GM21381 (cell line): ENCODE measurements at regions not wholly inside any gene's neighbourhood (a gene's known extent, or its start where the extent isn't known, plus 50 kb on each side); places are given as distances from the start of the nearest gene placed in this dataset.
"Not testable (repeated sequence)": the region's sequence is repeated elsewhere in the genome, so short reads cannot be mapped to it uniquely, and the experiment has no call there.

ENCODE experiments used
- ATAC-seq: cut with Tn5 transposase; IDR thresholded peaks from one replicate; pipeline ENCODE4 v1.9.1; 2021; ENCODE audit warnings: mild to moderate bottlenecking, moderate library complexity; ENCODE audit not compliant: unreplicated experiment

GRCh38 chr6:138656364-138657064, 117.1 kb upstream of the CCDC28A start:
- ATAC-seq = no peak

- ATAC-seq = no peak
Observed at GRCh38 chr6:138657065-138657425, 116.5 kb upstream of the CCDC28A start.

GRCh38 chr6:138659998-138660397, 113.6 kb upstream of the CCDC28A start:
- ATAC-seq = no peak

GRCh38 chr6:138662471-138662870, 111.1 kb upstream of the CCDC28A start:
- no peak for ATAC-seq

GRCh38 chr6:138663892-138664291, 109.7 kb upstream of the CCDC28A start:
- no peak for ATAC-seq

- ATAC-seq = no peak
Observed at GRCh38 chr6:138664745-138665144, 108.8 kb upstream of the CCDC28A start.

GRCh38 chr6:138666636-138667035, 106.9 kb upstream of the CCDC28A start:
- ATAC-seq = no peak

GRCh38 chr6:138667408-138667807, 106.2 kb upstream of the CCDC28A start:
- ATAC-seq = no peak

- no peak for ATAC-seq
Observed at GRCh38 chr6:138671351-138671750, 102.2 kb upstream of the CCDC28A start.

GRCh38 chr6:138673346-138674014, 100.1 kb upstream of the CCDC28A start:
- no peak for ATAC-seq

- not testable (repeated sequence) for ATAC-seq
Observed at GRCh38 chr6:138674444-138674843, 99.1 kb upstream of the CCDC28A start.

GRCh38 chr6:138677538-138677937, 96.0 kb upstream of the CCDC28A start:
- no peak for ATAC-seq

- ATAC-seq = no peak
Observed at GRCh38 chr6:138678168-138678567, 95.4 kb upstream of the CCDC28A start.

GRCh38 chr6:138680085-138680484, 93.5 kb upstream of the CCDC28A start:
- ATAC-seq = no peak

- ATAC-seq = no peak
Observed at GRCh38 chr6:138681627-138682026, 91.9 kb upstream of the CCDC28A start.

GRCh38 chr6:138682704-138683527, 90.7 kb upstream of the CCDC28A start:
- ATAC-seq = no peak

- no peak for ATAC-seq
Observed at GRCh38 chr6:138685257-138685656, 88.3 kb upstream of the CCDC28A start.

- no peak for ATAC-seq
Observed at GRCh38 chr6:138685781-138686180, 87.8 kb upstream of the CCDC28A start.

GRCh38 chr6:138688580-138688979, 85.0 kb upstream of the CCDC28A start:
- no peak for ATAC-seq

- ATAC-seq = no peak
Observed at GRCh38 chr6:138689849-138690248, 83.7 kb upstream of the CCDC28A start.

GRCh38 chr6:138690975-138691594, 82.5 kb upstream of the CCDC28A start:
- ATAC-seq = no peak
